ENCODE measurements at regions not wholly inside any gene's neighbourhood (a gene's known extent, or its start where the extent isn't known, plus 50 kb on each side); places are given as distances from the start of the nearest gene placed in this dataset.

GRCh38 chr12:127205781-127206555, 1061.0 kb upstream of the TMEM132C start:
- DNase-seq (ENCODE audit: low spot score in 2 of 2) (no peak), FAIRE-seq (no peak)

GRCh38 chr12:127209318-127209717, 1057.7 kb upstream of the TMEM132C start:
- FAIRE-seq: no peak
- no peak for DNase-seq (ENCODE audit: low spot score in 2 of 2)

- DNase-seq (ENCODE audit: low spot score in 2 of 2) (no peak), FAIRE-seq (no peak)
These were observed 1052.8 kb upstream of the TMEM132C start for GRCh38 chr12:127214186-127214585.

GRCh38 chr12:127223011-127223410, 1044.0 kb upstream of the TMEM132C start:
- DNase-seq (ENCODE audit: low spot score in 2 of 2) (no peak), FAIRE-seq (no peak)

GRCh38 chr12:127223731-127224130, 1043.2 kb upstream of the TMEM132C start:
- FAIRE-seq (no peak), DNase-seq (ENCODE audit: low spot score in 2 of 2) (no peak)

- FAIRE-seq (no peak), DNase-seq (ENCODE audit: low spot score in 2 of 2) (no peak)
These were observed 1036.1 kb upstream of the TMEM132C start for GRCh38 chr12:127230843-127231260.

GRCh38 chr12:127231371-127231770, 1035.6 kb upstream of the TMEM132C start:
- DNase-seq (ENCODE audit: low spot score in 2 of 2) (no peak), FAIRE-seq (no peak)

- DNase-seq (ENCODE audit: low spot score in 2 of 2) (no peak), FAIRE-seq (no peak)
These were observed 1034.0 kb upstream of the TMEM132C start for GRCh38 chr12:127233016-127233415.

GRCh38 chr12:127235761-127236160, 1031.2 kb upstream of the TMEM132C start:
- FAIRE-seq (no peak), DNase-seq (ENCODE audit: low spot score in 2 of 2) (no peak)

GRCh38 chr12:127236491-127236890, 1030.5 kb upstream of the TMEM132C start:
- FAIRE-seq: no peak
- no peak for DNase-seq (ENCODE audit: low spot score in 2 of 2)

GRCh38 chr12:127237151-127237550, 1029.8 kb upstream of the TMEM132C start:
- FAIRE-seq (no peak), DNase-seq (ENCODE audit: low spot score in 2 of 2) (no peak)

- no peak for DNase-seq (ENCODE audit: low spot score in 2 of 2)
These were observed 1028.9 kb upstream of the TMEM132C start for GRCh38 chr12:127238107-127238506.

GRCh38 chr12:127239781-127240180, 1027.2 kb upstream of the TMEM132C start:
- no peak for FAIRE-seq

More at GRCh38 chr12:127238107-127238506, 1028.9 kb upstream of the TMEM132C start:
- FAIRE-seq: no peak

GRCh38 chr12:127240249-127240929, 1026.6 kb upstream of the TMEM132C start:
- FAIRE-seq (no peak), DNase-seq (ENCODE audit: low spot score in 2 of 2) (no peak)

More at GRCh38 chr12:127239781-127240180, 1027.2 kb upstream of the TMEM132C start:
- DNase-seq (ENCODE audit: low spot score in 2 of 2): no peak

- FAIRE-seq (no peak), DNase-seq (ENCODE audit: low spot score in 2 of 2) (no peak)
These were observed 1025.7 kb upstream of the TMEM132C start for GRCh38 chr12:127241072-127241817.

GRCh38 chr12:127245009-127245408, 1022.0 kb upstream of the TMEM132C start:
- no peak for DNase-seq (ENCODE audit: low spot score in 2 of 2)

GRCh38 chr12:127245437-127245836, 1021.5 kb upstream of the TMEM132C start:
- DNase-seq (ENCODE audit: low spot score in 2 of 2) (no peak), FAIRE-seq (no peak)

More at GRCh38 chr12:127245009-127245408, 1022.0 kb upstream of the TMEM132C start:
- FAIRE-seq: no peak

- no peak for FAIRE-seq
These were observed 1019.0 kb upstream of the TMEM132C start for GRCh38 chr12:127247937-127248336.

GRCh38 chr12:127249428-127249827, 1017.5 kb upstream of the TMEM132C start:
- DNase-seq (ENCODE audit: low spot score in 2 of 2): no peak
- no peak for FAIRE-seq

More at GRCh38 chr12:127247937-127248336, 1019.0 kb upstream of the TMEM132C start:
- DNase-seq (ENCODE audit: low spot score in 2 of 2): no peak

- no peak for FAIRE-seq
- DNase-seq (ENCODE audit: low spot score in 2 of 2): no peak
These were observed 1013.1 kb upstream of the TMEM132C start for GRCh38 chr12:127253797-127254327.

Measured in frontal cortex (tissue), 3 donors.